OCI-LY1 (cell line): ENCODE measurements at regions not wholly inside any gene's neighbourhood (a gene's known extent, or its start where the extent isn't known, plus 50 kb on each side); places are given as distances from the start of the nearest gene placed in this dataset.

ENCODE experiments used
- H2AFZ ChIP-seq: fragments of 200-600 bp; sonication (generic), shearing (Covaris generic); 2 replicates; pipeline ENCODE4 v1.6.0; 2014; ENCODE audit warnings: antibody characterized with exemption, mild to moderate bottlenecking, low read length
- H3F3A ChIP-seq: fragments of 200-600 bp; sonication (generic), shearing (Covaris generic); 2 replicates; pipeline ENCODE4 v1.6.0; 2014; ENCODE audit warnings: mild to moderate bottlenecking, antibody characterized with exemption, low read length, moderate library complexity; ENCODE audit not compliant: insufficient read depth
- H3K27ac ChIP-seq: fragments of 200-600 bp; sonication (generic); 2 replicates; pipeline ENCODE4 v1.5.1; 2014; ENCODE audit warnings: low read length, mixed run types, mild to moderate bottlenecking, low read depth; ENCODE audit not compliant: poor library complexity, severe bottlenecking
- H3K27me3 ChIP-seq: fragments of 200-600 bp; sonication (generic); 2 replicates; pipeline ENCODE4 v1.6.0; 2014; ENCODE audit warnings: antibody characterized with exemption, mild to moderate bottlenecking, low read length, moderate library complexity; ENCODE audit not compliant: insufficient read depth
- H3K36me3 ChIP-seq: fragments of 200-600 bp; sonication (generic); 2 replicates; pipeline ENCODE4 v1.6.1; 2014; ENCODE audit warnings: mild to moderate bottlenecking, antibody characterized with exemption, low read length, moderate library complexity, mixed read lengths; ENCODE audit not compliant: insufficient read depth
- H3K4me1 ChIP-seq: fragments of 200-600 bp; sonication (generic); 2 replicates; pipeline ENCODE4 v1.5.1; 2014; ENCODE audit warnings: mild to moderate bottlenecking, low read length, moderate library complexity; ENCODE audit not compliant: insufficient read depth, severe bottlenecking
- H3K4me2 ChIP-seq: fragments of 200-600 bp; sonication (generic), shearing (Covaris generic); 2 replicates; pipeline ENCODE4 v1.6.1; 2014; ENCODE audit warnings: low read length
- H3K4me3 ChIP-seq: fragments of 200-600 bp; sonication (generic); 2 replicates; pipeline ENCODE4 v1.5.1; 2014; ENCODE audit warnings: low read length, low read depth, mild to moderate bottlenecking, mixed read lengths; ENCODE audit not compliant: poor library complexity, severe bottlenecking
- H3K79me2 ChIP-seq: fragments of 200-600 bp; shearing (Covaris generic); 2 replicates; pipeline ENCODE4 v1.6.1; 2016; ENCODE audit warnings: mixed run types, low read length, mixed read lengths; ENCODE audit not compliant: insufficient read depth
- H3K9ac ChIP-seq: fragments of 200-600 bp; sonication (generic), shearing (Covaris generic); 2 replicates; pipeline ENCODE4 v1.6.1; 2014; ENCODE audit warnings: mild to moderate bottlenecking, low read length, mixed read lengths
- H3K9me2 ChIP-seq: fragments of 200-600 bp; sonication (generic), shearing (Covaris generic); 2 replicates; pipeline ENCODE4 v1.6.1; 2014; ENCODE audit warnings: low read depth, mild to moderate bottlenecking, low read length, mixed read lengths
- H3K9me3 ChIP-seq: fragments of 200-600 bp; shearing (Covaris generic); 2 replicates; pipeline ENCODE4 v1.6.1; 2014; ENCODE audit warnings: low read length, mixed read lengths
- H4K20me1 ChIP-seq: fragments of 200-600 bp; sonication (generic), shearing (Covaris generic); 2 replicates; pipeline ENCODE4 v1.6.0; 2016; ENCODE audit warnings: mild to moderate bottlenecking, low read length; ENCODE audit not compliant: insufficient read depth
- CTCF ChIP-seq: fragments of 200-600 bp; sonication (generic), shearing (Covaris generic); IDR thresholded peaks from 2 replicates; pipeline ENCODE4 v1.5.1; 2017; ENCODE audit warnings: mild to moderate bottlenecking, antibody characterized with exemption, low read length, moderate library complexity, mixed read lengths
- EZH2 ChIP-seq: fragments of 200-600 bp; sonication (generic), shearing (Covaris generic); IDR thresholded peaks from 2 replicates; pipeline ENCODE4 v1.8.0; 2017; ENCODE audit warnings: borderline replicate concordance, mixed run types, mild to moderate bottlenecking, antibody characterized with exemption, low read length, moderate library complexity, mixed read lengths

DNA sequence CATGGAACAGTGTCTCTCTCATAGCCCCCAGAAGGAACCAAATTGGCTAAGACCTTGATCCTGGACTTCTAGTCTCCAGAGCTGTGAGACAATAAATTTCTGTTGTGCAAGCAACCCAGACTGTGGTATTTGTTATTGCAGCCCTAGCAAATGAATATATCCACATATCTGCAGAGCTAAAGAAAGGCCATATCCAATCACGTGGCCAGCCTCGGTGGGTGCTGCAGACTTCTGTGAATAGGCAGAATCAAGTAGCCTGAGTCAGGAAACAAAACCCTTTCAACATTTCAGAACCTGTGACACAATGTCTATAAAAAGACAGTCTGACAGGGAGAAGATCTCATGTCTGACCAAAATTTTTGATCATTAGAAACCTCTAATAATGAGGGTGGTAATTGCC, 71.0 kb upstream of the CPM start:
- no peaks in the 10 kb centered on the region for H3K79me2 ChIP-seq
- H3K9ac ChIP-seq, result no peak overlapping the region
- no peaks in the 10 kb centered on the region for H3K9me3 ChIP-seq
- no peaks in the 10 kb centered on the region for H3K4me1 ChIP-seq
- H3K36me3 ChIP-seq, result no peaks in the 10 kb centered on the region
- H3K27ac ChIP-seq, result no peak overlapping the region
- H3K4me2 ChIP-seq, result no peak overlapping the region
- no peaks in the 10 kb centered on the region for H3K9me2 ChIP-seq
- H3K4me3 ChIP-seq, result no peak overlapping the region
- H3K27me3 ChIP-seq, result no peaks in the 10 kb centered on the region
- TF ChIP-seq EZH2, result no peak
- TF ChIP-seq CTCF, result no peak
- no peak overlapping the region for H2AFZ ChIP-seq
- no peaks in the 10 kb centered on the region; the same call in 1 of the 2 replicates for H3F3A ChIP-seq
- no peaks in the 10 kb centered on the region for H4K20me1 ChIP-seq

- TF ChIP-seq EZH2, result no peak
- no peak for TF ChIP-seq CTCF
- no peaks in the 10 kb centered on the region for H3K36me3 ChIP-seq
- H2AFZ ChIP-seq, result no peak overlapping the region
- no peak overlapping the region for H3K27ac ChIP-seq
- no peaks in the 10 kb centered on the region; the same call in 1 of the 2 replicates for H3F3A ChIP-seq
- H3K9me2 ChIP-seq, result no peaks in the 10 kb centered on the region
- H3K9ac ChIP-seq, result no peak overlapping the region
- no peak overlapping the region for H3K4me2 ChIP-seq
- no peaks in the 10 kb centered on the region for H4K20me1 ChIP-seq
- no peaks in the 10 kb centered on the region for H3K27me3 ChIP-seq
- H3K9me3 ChIP-seq, result no peaks in the 10 kb centered on the region
- H3K4me1 ChIP-seq, result no peaks in the 10 kb centered on the region
- no peaks in the 10 kb centered on the region for H3K79me2 ChIP-seq
- H3K4me3 ChIP-seq, result no peak overlapping the region
Observed at GRCh38 chr12:69007101-69007854, 74.3 kb upstream of the CPM start.

DNA sequence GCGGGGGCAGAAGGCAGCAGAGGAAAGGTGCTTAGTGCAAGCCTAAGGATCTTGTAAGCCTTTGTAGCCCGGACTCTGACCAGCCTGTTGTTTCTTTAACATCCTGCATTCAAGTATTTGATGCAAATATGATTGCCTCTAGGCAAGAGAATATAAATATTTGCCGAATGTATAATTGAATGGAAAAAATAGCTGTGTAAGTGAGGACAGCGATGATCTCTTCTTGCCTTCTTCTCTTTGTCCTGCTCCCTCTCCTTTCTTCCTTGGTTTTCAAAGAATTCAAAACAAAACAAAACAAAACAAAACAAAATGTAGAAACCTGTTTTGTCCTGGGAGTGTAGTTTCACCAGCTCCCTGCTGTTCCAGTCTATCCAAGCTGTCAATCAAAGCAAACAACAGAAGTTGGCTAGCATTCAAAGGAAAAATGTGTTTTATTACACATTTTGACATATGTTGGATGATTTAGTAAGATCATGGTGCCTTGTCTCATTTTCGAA, 74.9 kb upstream of the CPM start:
- H3K27me3 ChIP-seq, result no peaks in the 10 kb centered on the region
- TF ChIP-seq EZH2 (no peak), CTCF (no peak)
- H3K4me1 ChIP-seq, result no peaks in the 10 kb centered on the region
- no peaks in the 10 kb centered on the region for H3K9me2 ChIP-seq
- H3K27ac ChIP-seq, result no peak overlapping the region
- no peak overlapping the region for H3K9ac ChIP-seq
- no peaks in the 10 kb centered on the region for H4K20me1 ChIP-seq
- H3K4me2 ChIP-seq, result no peak overlapping the region
- no peaks in the 10 kb centered on the region; the same call in 1 of the 2 replicates for H3F3A ChIP-seq
- no peaks in the 10 kb centered on the region for H3K36me3 ChIP-seq
- no peak overlapping the region for H3K4me3 ChIP-seq
- H3K79me2 ChIP-seq, result no peaks in the 10 kb centered on the region
- H2AFZ ChIP-seq, result no peak overlapping the region
- no peaks in the 10 kb centered on the region for H3K9me3 ChIP-seq
